Dedifferentiated amniotic fluid mesenchymal stem cell (primary cell): ENCODE measurements at regions not wholly inside any gene's neighbourhood (a gene's known extent, or its start where the extent isn't known, plus 50 kb on each side); places are given as distances from the start of the nearest gene placed in this dataset.
A peak's percentile ranks its signal among the peaks of the same experiment; 100 is the strongest.
"Not testable (repeated sequence)": the region's sequence is repeated elsewhere in the genome, so short reads cannot be mapped to it uniquely, and the experiment has no call there.

ENCODE experiments used
- DNase-seq: peaks from one replicate; pipeline ENCODE4 v3.0.0-alpha.2; 2016; ENCODE audit errors: extremely low spot score

- no peak for DNase-seq
These were observed 340.9 kb upstream of the PSMD7 start for GRCh38 chr16:73955702-73956101.

- no peak for DNase-seq
These were observed 341.4 kb upstream of the PSMD7 start for GRCh38 chr16:73955255-73955654.

GRCh38 chr16:73951481-73951880, 345.1 kb upstream of the PSMD7 start:
- no peak for DNase-seq

- peak; percentile 94 for DNase-seq
These were observed 346.9 kb upstream of the PSMD7 start for GRCh38 chr16:73949574-73950320.

GRCh38 chr16:73945631-73946030, 351.0 kb upstream of the PSMD7 start:
- no peak for DNase-seq

- not testable (repeated sequence) for DNase-seq
These were observed 353.4 kb upstream of the PSMD7 start for GRCh38 chr16:73943184-73943583.

GRCh38 chr16:73940786-73941185, 355.8 kb upstream of the PSMD7 start:
- DNase-seq: not testable (repeated sequence)

GRCh38 chr16:73923951-73924350, 372.7 kb upstream of the PSMD7 start:
- no peak for DNase-seq

- DNase-seq: no peak
These were observed 375.3 kb upstream of the PSMD7 start for GRCh38 chr16:73921295-73921694.

- no peak for DNase-seq
These were observed 379.6 kb upstream of the PSMD7 start for GRCh38 chr16:73916829-73917594.

- no peak for DNase-seq
These were observed 380.7 kb upstream of the PSMD7 start for GRCh38 chr16:73915935-73916334.

GRCh38 chr16:73915140-73915539, 381.5 kb upstream of the PSMD7 start:
- no peak for DNase-seq

- no peak for DNase-seq
These were observed 383.8 kb upstream of the PSMD7 start for GRCh38 chr16:73912850-73913249.

GRCh38 chr16:73912281-73912680, 384.3 kb upstream of the PSMD7 start:
- no peak for DNase-seq

- DNase-seq: no peak
These were observed 387.0 kb upstream of the PSMD7 start for GRCh38 chr16:73909529-73910035.

GRCh38 chr16:73891129-73891542, 405.5 kb upstream of the PSMD7 start:
- DNase-seq: no peak

- DNase-seq: no peak
These were observed 406.2 kb upstream of the PSMD7 start for GRCh38 chr16:73890186-73891128.

GRCh38 chr16:73888840-73889490, 407.6 kb upstream of the PSMD7 start:
- no peak for DNase-seq

- DNase-seq: no peak
These were observed 408.7 kb upstream of the PSMD7 start for GRCh38 chr16:73887911-73888310.

GRCh38 chr16:73886426-73886825, 410.2 kb upstream of the PSMD7 start:
- DNase-seq: no peak

GRCh38 chr16:73885319-73885718, 411.3 kb upstream of the PSMD7 start:
- no peak for DNase-seq
